HG02938 (cell line): ENCODE measurements at regions not wholly inside any gene's neighbourhood (a gene's known extent, or its start where the extent isn't known, plus 50 kb on each side); places are given as distances from the start of the nearest gene placed in this dataset.
"Not testable (repeated sequence)": the region's sequence is repeated elsewhere in the genome, so short reads cannot be mapped to it uniquely, and the experiment has no call there.

Experiments used
- ATAC-seq: cut with Tn5 transposase; IDR thresholded peaks from one replicate; pipeline ENCODE4 v1.9.1; 2021; ENCODE audit warnings: mild to moderate bottlenecking, moderate library complexity; ENCODE audit not compliant: unreplicated experiment

- no peak for ATAC-seq
Observed at GRCh38 chr2:153623020-153623419, 144.5 kb upstream of the RPRM start.

- ATAC-seq = no peak
Observed at GRCh38 chr2:153626676-153627075, 148.1 kb upstream of the RPRM start.

- no peak for ATAC-seq
Observed at GRCh38 chr2:153635494-153635893, 156.9 kb upstream of the RPRM start.

GRCh38 chr2:153641046-153641445, 162.5 kb upstream of the RPRM start:
- ATAC-seq = no peak

- no peak for ATAC-seq
Observed at GRCh38 chr2:153644955-153645354, 166.4 kb upstream of the RPRM start.

- no peak for ATAC-seq
Observed at GRCh38 chr2:153645599-153645998, 167.0 kb upstream of the RPRM start.

- no peak for ATAC-seq
Observed at GRCh38 chr2:153657651-153658050, 179.1 kb upstream of the RPRM start.

GRCh38 chr2:153661801-153662200, 183.2 kb upstream of the RPRM start:
- ATAC-seq = no peak

- ATAC-seq = no peak
Observed at GRCh38 chr2:153663371-153663770, 184.8 kb upstream of the RPRM start.

- ATAC-seq = not testable (repeated sequence)
Observed at GRCh38 chr2:153664009-153664408, 185.4 kb upstream of the RPRM start.

GRCh38 chr2:153667475-153667874, 188.9 kb upstream of the RPRM start:
- ATAC-seq = no peak

- ATAC-seq = no peak
Observed at GRCh38 chr2:153668923-153669322, 190.4 kb upstream of the RPRM start.

- ATAC-seq = no peak
Observed at GRCh38 chr2:153710128-153710527, 161.6 kb upstream of the GALNT13 start.

- no peak for ATAC-seq
Observed at GRCh38 chr2:153715218-153715850, 156.4 kb upstream of the GALNT13 start.

GRCh38 chr2:153717060-153717459, 154.7 kb upstream of the GALNT13 start:
- ATAC-seq = no peak

- ATAC-seq = no peak
Observed at GRCh38 chr2:153739394-153739793, 132.3 kb upstream of the GALNT13 start.

GRCh38 chr2:153761936-153762335, 109.8 kb upstream of the GALNT13 start:
- no peak for ATAC-seq

GRCh38 chr2:153766415-153766814, 105.3 kb upstream of the GALNT13 start:
- ATAC-seq = no peak

GRCh38 chr2:153770359-153770991, 101.2 kb upstream of the GALNT13 start:
- ATAC-seq = no peak

GRCh38 chr2:153780241-153780640, 91.5 kb upstream of the GALNT13 start:
- no peak for ATAC-seq

- no peak for ATAC-seq
Observed at GRCh38 chr2:153786016-153786415, 85.7 kb upstream of the GALNT13 start.

GRCh38 chr2:153787612-153788011, 84.1 kb upstream of the GALNT13 start:
- ATAC-seq = no peak

- no peak for ATAC-seq
Observed at GRCh38 chr2:153802671-153803070, 69.1 kb upstream of the GALNT13 start.
